Retina (tissue), 1 donor: ENCODE measurements at regions not wholly inside any gene's neighbourhood (a gene's known extent, or its start where the extent isn't known, plus 50 kb on each side); places are given as distances from the start of the nearest gene placed in this dataset.
"Not testable (repeated sequence)": the region's sequence is repeated elsewhere in the genome, so short reads cannot be mapped to it uniquely, and the experiment has no call there.

ENCODE experiments used
- DNase-seq: peaks from one replicate; pipeline ENCODE4 v3.0.0-alpha.2; 2016

DNA sequence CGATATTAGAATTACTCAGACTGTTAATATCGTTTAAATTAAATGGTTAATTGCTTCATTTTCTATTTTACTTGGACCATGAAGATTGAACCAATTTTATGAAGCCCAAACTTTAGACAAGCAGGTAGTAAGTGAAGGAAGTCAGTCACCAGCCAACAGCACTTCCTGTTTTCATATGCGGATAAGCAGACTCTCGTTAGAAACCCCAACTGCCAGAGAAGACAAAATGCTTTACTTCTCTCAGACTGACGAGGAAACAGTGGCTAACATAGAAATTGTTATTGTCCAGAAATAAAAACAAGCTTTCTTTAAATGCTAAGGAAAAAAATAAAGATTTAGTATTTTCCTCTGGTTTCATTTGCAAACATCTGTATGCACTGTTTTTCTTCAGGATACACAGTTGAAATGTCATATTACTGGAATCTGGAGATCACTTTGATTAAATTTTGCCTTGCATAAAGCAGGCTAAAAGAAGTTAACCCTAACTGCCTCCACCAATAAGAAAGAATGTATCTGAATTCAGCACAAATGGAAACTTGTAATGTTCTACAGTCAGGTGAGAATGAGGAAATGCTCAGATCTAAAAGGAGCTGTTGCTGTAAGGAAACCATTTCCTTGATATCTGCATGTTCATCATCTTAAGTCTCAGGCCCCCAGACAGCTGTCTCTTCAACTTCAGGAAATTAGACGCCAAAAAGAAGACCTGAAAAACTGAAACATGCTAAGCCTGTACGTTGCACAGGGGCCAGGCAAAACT, 129.8 kb upstream of the SAMSN1 start:
- DNase-seq: no peak

- no peak for DNase-seq
Observed at GRCh38 chr21:14673649-14674048, 127.5 kb upstream of the SAMSN1 start.

GRCh38 chr21:14672466-14672865, 126.4 kb upstream of the SAMSN1 start:
- no peak for DNase-seq

DNA sequence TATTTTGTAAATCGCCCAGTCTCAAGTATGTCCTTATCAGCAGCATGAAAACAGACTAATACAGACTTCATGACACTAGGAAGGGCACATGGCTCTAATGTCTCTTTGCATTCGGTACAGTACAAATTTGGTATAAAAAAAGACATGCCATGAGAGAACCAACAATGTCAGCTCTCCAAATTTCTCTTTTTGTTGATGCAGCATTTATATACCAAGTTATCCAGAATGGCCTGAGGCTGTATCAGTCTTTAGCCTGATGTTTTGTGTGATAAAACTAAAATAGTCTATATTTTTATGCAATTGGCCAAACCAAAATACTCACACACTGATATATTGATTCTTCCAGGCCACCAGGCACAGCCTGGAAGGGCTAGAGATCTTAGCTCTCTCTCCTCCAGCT, 124.3 kb upstream of the SAMSN1 start:
- DNase-seq: no peak

DNA sequence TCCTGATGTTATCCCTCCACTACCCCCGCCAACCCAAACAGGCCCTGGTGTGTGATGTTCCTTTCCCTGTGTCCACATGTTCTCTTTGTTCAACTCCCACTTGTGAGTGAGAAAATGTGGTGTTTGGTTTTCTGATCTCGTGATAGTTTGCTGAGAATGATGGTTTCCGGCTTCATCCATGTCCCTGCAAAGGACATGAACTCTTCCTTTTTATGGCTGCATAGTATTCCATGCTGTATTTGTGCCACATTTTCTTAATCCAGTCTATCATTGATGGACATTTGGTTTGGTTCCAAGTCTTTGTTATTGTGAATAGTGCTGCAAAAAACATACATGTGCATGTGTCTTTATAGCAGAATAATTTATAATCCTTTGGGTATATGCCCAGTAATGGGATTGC, 123.0 kb upstream of the SAMSN1 start:
- not testable (repeated sequence) for DNase-seq

DNA sequence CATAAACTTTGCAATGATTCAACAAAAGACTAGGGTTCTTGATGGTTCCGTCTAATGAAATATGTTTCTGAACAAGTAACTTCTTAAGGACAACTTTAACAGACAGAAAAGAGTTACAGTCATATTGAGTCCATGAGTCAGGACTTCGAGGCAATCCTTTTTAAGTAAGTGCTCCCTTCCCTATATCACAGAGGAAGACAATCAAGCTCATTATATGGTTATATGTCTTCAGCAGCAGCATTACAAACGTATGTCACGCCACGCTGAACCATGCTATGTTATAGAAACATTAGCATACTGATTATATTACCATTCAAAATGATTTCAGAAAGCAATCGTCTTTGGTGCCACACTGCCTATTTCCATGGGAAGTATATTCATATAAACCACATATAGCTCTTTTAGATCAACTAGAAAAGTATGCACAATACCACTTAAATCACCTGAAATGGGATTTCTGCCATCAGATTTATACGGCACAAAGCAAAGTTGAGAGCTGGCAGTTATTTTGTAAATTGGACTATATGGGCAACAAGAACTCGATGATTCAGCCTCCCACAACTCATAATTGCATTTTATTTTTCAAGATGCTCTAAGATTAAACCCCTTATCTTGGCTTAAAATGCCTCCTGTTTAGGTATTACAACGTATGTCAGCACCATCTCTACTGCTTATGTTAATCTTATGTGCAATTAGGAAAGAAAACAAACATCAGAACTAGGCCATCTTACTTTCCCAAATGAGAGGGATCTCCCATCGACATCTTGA, 111.3 kb upstream of the SAMSN1 start:
- no peak for DNase-seq

- no peak for DNase-seq
Observed at GRCh38 chr21:14646893-14647292, 100.8 kb upstream of the SAMSN1 start.

- DNase-seq: no peak
Observed at GRCh38 chr21:14645702-14646101, 99.6 kb upstream of the SAMSN1 start.

DNA sequence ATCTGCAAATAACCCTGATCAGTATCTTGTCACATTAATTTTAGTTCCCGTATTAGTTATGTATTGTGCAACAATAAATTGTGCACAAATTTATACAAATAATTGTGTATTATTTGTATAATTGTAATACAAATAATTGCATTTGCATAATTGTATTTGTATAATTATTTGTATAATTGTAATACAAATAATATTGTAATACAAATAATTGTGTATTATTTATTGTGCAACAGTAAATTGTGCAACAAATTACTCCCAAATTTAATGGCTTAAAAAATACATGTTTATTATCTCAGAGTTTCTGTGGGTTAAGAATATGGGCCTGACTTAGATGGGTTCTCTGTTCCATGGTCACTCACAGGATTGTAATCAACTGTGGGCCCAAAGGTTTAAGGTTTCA, 86.2 kb upstream of the SAMSN1 start:
- DNase-seq: no peak

- no peak for DNase-seq
Observed at GRCh38 chr21:14630556-14631069, 84.5 kb upstream of the SAMSN1 start.

DNA sequence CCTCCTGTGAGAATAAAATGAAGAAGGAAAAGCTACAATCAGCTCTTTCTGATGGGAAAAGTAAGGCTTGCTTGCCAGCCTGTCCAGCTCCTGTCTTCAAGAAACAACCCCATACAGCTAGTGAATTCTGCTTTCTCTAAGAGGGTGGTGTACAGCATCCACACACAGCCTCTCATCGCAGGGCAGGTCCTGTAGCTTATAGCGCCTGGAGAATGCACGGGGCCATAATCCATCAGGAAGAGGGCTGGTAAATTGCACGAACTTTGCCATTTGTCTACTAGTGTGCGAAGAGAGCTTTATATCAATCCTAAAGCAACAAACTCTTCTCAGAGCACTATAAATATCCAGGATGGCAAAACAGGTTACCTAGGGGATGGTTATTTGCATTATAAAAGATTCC, 83.3 kb upstream of the SAMSN1 start:
- no peak for DNase-seq

DNA sequence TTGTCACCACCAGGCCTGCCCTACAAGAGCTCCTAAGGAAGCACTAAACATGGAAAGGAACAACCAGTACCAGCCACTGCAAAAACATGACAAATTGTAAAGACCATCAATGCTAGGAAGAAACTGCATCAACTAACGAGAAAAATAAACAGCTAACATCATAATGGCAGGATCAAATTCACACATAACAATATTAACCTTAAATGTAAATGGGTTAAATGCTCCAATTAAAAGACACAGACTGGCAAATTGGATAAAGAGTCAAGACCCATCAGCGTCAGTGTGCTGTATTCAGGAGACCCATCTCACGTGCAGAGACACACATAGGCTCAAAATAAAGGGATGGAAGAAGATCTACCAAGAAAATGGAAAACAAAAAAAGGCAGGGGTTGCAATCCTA, 77.0 kb upstream of the SAMSN1 start:
- DNase-seq: not testable (repeated sequence)

GRCh38 chr21:14620152-14620551, 74.0 kb upstream of the SAMSN1 start:
- no peak for DNase-seq

DNA sequence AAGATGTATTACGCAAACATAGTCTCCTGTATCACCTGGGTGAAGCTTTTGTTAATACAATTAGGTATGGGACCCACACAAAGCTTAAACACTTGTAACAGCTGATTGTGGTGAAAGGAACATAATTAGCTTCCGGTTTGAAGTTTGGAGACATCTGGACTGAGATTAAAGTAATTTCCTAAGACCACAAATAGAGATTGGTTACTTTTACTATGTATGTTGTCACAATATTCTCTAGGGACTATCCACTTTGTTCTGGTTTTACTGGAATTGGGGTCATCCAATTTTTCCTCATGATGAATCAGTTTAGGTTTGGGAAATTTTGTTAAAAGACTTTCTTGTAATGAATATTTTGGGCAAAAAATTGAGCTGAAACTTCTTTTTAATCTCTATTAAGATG, 71.8 kb upstream of the SAMSN1 start:
- DNase-seq: no peak

DNA sequence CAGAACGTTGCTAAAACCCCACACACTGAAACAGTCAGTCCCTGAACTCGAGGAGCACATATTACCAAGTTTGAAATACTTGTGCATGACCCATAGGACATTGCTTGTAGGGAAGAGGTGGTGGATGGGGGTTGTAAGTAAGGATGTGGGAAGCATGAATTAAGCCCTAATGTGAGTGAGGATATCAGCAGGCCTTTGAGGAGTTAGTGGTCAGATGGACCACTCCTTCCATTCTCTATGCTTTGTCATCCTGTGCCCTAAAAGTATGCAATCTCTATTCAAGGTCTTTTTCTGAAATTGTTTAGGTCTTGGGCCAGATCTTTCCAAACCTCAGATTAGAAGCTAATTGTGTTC, 70.9 kb upstream of the SAMSN1 start:
- DNase-seq: no peak

DNA sequence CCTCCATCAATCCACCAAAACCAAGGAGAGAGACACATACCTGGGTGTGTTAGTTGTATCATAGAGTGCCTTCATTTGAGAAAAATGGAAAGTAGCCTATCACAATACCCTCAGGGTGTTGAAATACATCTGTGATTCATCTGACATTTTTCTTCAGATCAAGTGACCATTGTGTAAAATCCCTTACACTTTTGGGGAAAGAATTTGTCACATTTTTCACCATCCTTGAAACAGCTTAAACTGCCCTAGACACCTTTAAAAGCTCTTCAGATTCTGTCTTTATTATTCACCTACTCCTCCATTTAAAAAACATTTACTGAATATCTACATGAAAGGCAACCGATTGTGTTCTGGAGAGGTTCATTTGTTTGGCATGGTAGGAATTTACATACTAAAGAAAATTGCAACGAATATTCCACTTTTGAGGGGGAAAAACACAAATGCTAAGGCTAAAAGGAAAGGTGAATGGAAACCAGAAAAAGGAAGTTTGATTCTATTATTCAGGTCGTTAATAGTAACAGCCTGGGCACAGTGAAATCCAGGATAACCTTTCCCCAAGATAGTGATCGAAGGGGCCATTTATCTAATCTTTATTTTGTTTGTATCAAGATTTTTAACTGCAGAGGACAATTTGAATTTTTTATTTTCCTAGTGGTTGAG, 70.4 kb upstream of the SAMSN1 start:
- DNase-seq: no peak

- DNase-seq: no peak
Observed at GRCh38 chr21:14615359-14615974, 69.4 kb upstream of the SAMSN1 start.

DNA sequence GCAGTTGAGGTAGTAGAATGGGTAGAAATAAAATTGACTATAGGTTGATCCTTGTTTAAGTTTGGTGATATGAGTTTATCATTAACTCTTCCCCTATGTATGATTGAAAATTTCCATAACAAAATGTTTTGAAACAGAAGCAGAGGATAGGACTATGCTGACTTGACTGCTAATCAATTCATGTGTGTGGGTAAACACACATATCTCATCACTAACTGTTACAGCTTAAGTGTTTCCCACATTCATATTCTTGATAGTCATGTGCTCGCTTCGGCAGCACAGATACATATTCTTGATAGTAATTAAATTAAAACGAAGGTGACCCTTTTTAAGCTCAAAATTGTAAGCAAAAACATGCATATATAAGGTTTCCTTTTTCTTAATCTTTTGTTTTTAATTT, 68.2 kb upstream of the SAMSN1 start:
- DNase-seq: no peak

- no peak for DNase-seq
Observed at GRCh38 chr21:14613486-14614224, 67.5 kb upstream of the SAMSN1 start.

- DNase-seq: not testable (repeated sequence)
Observed at GRCh38 chr21:14610119-14610518, 64.0 kb upstream of the SAMSN1 start.

DNA sequence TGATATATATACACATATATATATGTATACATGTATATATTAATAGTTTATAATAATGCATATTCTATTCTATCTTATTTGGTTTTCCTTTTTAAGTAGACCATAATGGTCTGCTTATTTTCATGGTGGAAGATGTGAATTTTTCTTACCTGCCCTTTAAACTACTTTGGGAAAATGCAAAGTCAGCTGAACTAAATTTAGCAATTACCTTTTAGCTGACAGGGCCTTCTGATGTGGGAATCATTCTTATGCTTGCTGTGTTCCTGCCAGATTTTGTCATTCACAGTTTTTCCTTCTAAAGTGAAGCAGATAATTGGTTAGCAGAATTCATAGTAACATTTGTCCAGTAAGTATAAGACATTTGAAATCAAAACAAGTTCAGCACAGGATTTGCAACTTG, 63.2 kb upstream of the SAMSN1 start:
- no peak for DNase-seq

DNA sequence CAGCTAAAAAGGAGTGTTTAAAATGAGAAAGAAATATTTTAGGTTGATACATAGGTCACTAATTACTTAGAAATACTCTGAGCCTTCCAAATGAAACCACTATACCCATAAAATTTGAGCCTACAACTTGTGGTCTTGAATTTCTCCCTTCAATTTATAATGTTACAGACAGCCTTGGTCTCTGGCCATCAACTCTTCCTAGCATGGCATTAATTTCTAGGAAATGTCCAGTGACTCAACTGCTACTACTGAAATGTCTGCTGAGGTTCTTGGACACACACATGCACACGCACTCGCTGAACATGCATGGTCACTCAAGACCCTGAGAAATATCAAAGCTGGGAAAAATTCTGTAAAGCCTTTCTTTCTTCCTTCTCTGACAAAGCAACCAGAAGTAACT, 61.1 kb upstream of the SAMSN1 start:
- no peak for DNase-seq

GRCh38 chr21:14603202-14603601, 57.1 kb upstream of the SAMSN1 start:
- no peak for DNase-seq
